ENCODE measurements at regions not wholly inside any gene's neighbourhood (a gene's known extent, or its start where the extent isn't known, plus 50 kb on each side); places are given as distances from the start of the nearest gene placed in this dataset.

DNA sequence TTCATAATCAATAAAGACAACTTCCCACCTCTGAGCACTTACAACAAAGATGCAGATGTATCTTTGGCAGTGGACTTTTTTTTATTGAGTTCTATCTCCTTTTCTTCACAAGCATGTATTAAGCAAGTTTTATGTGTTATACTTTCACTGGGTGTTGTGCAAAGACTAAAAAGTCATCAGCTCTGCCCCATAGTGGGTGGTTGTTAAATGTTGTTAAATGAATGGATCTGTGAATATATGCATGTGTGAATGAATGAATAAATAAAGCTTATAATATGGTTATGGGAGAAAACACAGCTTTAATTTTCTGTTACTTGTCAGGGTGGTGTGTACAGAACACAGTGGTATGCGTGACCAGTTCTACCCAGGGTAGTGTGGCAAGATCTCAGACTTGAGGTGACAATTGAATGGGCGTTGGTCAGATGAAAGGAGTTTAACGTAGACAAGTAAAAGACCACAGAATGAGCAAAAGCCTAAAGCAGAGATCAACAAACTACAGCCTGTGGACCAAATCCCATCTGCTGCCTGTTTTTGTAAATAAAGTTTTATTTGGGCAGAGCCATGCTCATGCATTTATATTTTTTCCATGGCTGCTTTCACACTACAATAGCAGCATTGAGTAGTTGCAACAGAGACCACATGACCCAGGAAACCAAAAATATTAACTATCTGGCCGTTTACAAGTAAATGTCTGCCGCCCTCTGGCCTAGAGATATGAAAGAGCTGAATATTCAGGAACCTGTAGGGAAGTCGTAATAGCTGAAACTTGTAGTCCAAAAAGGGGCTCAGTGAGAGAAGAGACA is 207.4 kb upstream of the EEA1 start:
- TF ChIP-seq EZH2 (IDR thresholded peaks at IDR 0.05; ENCODE audit: low read depth): no peak
- TF ChIP-seq, protein P1, sequence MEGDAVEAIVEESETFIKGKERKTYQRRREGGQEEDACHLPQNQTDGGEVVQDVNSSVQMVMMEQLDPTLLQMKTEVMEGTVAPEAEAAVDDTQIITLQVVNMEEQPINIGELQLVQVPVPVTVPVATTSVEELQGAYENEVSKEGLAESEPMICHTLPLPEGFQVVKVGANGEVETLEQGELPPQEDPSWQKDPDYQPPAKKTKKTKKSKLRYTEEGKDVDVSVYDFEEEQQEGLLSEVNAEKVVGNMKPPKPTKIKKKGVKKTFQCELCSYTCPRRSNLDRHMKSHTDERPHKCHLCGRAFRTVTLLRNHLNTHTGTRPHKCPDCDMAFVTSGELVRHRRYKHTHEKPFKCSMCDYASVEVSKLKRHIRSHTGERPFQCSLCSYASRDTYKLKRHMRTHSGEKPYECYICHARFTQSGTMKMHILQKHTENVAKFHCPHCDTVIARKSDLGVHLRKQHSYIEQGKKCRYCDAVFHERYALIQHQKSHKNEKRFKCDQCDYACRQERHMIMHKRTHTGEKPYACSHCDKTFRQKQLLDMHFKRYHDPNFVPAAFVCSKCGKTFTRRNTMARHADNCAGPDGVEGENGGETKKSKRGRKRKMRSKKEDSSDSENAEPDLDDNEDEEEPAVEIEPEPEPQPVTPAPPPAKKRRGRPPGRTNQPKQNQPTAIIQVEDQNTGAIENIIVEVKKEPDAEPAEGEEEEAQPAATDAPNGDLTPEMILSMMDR (conservative IDR thresholded peaks at IDR 0.05): no peak
